Fibroblast of the conjunctiva (primary cell): ENCODE measurements at regions not wholly inside any gene's neighbourhood (a gene's known extent, or its start where the extent isn't known, plus 50 kb on each side); places are given as distances from the start of the nearest gene placed in this dataset.

Experiments
- DNase-seq: peaks from one replicate; pipeline ENCODE4 v3.0.0-alpha.2; 2010; ENCODE audit warnings: low read depth

DNA sequence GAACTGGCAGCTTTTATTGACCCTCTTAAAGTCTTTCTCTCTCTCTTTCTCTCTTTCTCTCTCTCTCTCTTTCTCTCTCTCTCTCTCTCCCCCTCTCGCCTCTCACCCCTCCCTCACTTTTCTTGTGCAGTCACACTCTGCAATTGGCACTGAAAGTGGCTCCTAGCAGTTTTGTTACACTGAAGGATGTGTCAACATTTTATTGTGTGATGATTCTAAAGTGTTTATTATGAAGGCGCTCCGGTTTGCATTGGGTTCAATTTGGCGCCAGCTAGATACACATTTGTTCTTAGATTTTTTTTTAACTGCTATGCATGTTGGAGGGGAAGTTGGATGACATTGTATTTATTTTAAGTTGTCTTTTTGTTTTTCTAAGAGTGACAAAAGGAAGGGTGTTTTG, 64.0 kb upstream of the CHRM3 start:
- no peak for DNase-seq

DNA sequence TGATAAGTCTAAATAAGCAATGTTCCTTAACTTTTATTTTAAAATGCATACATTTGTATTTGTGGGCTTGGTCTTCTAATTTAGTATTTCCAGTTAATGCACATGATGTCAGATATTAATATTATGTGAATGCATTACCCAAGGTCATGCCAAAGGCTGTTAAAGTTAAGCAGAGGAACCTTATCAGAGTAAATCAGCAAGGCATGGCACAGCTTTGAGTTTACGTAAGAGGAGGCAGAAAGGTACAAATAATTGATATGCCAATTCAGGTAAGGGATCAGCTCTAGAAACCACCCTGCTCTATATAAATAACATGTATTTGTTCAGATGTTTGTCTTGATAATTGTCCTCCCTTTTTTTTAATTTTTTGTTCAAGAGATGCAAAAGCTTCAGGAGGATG, 64.5 kb upstream of the CHRM3 start:
- DNase-seq = no peak

DNA sequence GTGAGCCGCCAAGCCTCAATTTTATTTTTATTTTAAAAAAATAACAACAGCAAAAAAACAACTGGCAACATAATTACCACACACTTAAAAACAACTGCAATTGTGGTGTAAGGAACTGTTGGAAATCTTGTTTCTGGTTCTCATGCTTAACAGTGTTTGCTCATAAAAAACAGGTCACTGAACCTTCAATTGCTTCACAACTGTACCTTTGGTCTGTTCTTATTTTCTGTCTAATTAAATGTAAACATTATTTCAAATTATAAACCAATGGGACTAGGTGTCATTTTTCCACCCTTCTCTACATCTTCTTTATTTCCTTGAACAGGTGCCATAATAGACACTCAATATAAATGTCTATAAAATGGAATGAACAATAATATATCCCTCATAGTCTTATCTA, 68.4 kb upstream of the CHRM3 start:
- no peak for DNase-seq

- DNase-seq = no peak
Observed at GRCh38 chr1:239315631-239316217, 70.6 kb upstream of the CHRM3 start.

GRCh38 chr1:239311331-239311730, 75.0 kb upstream of the CHRM3 start:
- DNase-seq = no peak

GRCh38 chr1:239308701-239309333, 77.6 kb upstream of the CHRM3 start:
- no peak for DNase-seq

DNA sequence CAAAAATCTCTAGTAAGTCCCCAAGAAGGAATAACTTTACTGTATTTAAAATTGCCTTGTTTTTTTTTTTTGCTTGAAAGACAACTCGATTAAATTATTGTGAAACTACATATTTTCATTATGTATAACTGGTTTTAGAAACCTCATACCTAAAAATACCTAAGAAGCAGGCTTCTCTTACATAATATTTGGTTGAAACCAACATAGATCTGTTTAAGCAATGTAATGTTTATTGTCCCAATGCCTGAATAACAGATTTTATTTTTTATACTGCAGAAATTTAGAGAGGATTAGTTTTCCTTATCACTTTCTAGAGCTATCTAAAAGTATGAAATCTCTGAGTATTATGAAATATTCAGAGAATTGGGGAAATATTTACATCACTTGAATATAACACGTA, 78.5 kb upstream of the CHRM3 start:
- DNase-seq = no peak

DNA sequence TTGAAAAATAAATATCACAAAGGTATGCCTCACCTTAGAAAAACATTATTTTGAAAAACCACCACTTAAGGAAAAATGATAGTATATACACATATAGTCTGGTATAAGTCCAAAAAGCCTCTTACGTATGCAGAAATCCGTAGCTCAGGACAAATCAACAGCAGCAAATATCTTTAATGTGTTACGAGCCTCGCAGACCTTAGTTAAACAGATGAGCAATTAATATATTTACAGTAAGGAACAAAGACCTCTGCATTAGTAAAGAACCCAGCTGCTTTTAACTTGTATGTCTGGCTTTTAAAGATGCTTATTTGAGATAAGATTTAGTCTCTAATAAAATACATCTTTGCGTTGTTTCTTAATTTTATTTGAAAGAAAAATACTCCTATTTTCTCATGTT, 79.9 kb upstream of the CHRM3 start:
- DNase-seq = no peak

- no peak for DNase-seq
Observed at GRCh38 chr1:239303289-239303688, 83.1 kb upstream of the CHRM3 start.

- DNase-seq = no peak
Observed at GRCh38 chr1:239302696-239303095, 83.7 kb upstream of the CHRM3 start.

GRCh38 chr1:239301251-239301650, 85.1 kb upstream of the CHRM3 start:
- no peak for DNase-seq

- DNase-seq = no peak
Observed at GRCh38 chr1:239297910-239298309, 88.5 kb upstream of the CHRM3 start.

DNA sequence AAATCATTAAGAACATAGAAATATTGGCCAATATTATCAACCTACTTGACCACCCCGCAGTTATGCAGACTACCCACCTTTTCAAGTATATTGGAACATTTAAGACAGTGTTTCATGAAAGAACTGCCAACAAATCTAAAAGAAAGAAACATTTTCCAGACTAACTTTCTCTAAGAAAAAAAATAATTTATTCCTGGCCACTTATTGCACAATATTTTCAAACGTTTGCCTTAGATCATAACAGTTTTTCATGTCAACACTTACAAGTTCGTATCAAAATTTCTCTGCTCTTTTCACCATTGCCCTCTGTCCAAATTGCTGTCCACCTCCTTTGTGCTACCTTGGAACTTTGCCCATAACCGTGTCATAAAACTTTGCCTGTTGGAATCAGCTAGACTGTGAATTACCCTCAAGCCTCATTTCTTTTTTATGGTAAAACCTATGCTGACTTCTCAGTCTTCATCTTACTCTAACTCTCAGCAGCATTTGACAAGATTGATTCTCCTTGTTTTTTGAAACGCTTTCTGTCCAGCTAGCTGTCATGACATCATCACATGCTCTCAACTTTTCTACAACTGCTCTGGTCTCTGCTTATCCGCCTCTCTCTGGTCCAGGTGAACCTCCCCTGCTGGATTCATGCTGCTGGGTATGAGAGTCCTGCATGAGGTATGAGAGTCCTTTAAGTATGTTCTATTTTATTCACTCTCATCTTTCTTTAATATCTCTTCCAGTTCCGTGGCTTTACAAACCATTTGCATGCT, 92.8 kb upstream of the CHRM3 start:
- DNase-seq = no peak

DNA sequence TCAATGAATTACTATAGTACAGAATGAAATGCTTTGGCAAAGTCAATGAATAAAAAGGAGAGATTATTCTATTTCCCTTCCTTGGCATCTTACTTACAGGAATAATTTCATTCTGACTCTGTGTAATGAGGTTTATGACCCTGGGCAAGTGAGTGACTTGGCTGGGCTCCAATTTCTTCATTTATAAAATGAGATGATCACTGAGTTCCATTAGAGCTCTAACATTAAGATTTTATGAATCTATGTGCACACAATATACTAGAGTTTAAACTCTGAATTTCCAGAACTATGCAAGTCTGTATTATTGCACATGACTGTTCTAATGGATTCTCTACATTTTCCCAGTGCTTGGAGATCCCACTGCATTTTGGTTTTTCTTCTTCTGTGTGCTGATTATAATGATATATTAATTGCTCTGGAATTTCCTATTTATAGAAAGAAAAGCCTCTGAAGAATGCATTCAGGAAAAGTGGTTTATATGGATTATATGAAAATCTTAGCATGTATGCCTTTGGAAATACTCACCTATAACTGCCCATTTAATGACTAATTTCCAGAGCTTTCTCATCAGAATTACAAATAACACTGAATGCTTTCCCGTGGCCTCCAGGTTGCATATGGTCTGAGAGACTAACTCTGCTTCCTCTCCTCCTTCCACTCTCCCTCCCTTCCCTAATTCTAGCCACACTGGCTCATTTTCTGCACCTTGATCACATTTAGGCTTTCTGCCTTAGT, 97.4 kb upstream of the CHRM3 start:
- no peak for DNase-seq

- DNase-seq = no peak
Observed at GRCh38 chr1:239287296-239287695, 99.1 kb upstream of the CHRM3 start.

- DNase-seq = no peak
Observed at GRCh38 chr1:239283216-239283615, 103.2 kb upstream of the CHRM3 start.

- DNase-seq = no peak
Observed at GRCh38 chr1:239282411-239282810, 104.0 kb upstream of the CHRM3 start.

- no peak for DNase-seq
Observed at GRCh38 chr1:239276051-239276450, 110.3 kb upstream of the CHRM3 start.

DNA sequence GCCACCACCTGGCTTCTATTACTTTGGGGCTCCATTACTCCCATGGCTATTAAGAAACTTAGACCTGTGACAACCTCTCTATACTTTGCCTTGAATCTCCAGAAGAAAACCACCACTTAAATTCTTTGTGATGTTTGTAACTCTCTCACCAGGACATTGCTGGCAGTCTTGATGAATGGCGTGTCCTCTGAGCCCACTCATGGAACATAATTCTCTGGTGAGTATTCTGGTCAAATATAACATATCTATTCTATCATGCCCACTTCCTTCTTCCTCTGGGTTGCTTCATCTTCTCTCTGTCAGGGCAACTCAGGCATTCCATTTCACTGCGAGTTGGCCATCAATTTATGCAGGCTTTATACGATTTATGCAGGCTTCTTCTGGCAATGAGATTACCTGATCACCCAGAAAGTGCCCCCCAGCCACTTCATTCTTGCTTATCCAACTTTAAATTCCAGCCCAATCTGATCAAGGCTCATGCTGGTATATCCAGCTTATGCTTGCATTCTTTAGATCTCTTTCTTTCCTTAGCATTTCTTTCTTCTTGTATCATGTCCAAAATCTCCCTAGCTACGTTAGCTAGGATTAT, 112.0 kb upstream of the CHRM3 start:
- no peak for DNase-seq

- no peak for DNase-seq
Observed at GRCh38 chr1:239270509-239270908, 115.9 kb upstream of the CHRM3 start.

DNA sequence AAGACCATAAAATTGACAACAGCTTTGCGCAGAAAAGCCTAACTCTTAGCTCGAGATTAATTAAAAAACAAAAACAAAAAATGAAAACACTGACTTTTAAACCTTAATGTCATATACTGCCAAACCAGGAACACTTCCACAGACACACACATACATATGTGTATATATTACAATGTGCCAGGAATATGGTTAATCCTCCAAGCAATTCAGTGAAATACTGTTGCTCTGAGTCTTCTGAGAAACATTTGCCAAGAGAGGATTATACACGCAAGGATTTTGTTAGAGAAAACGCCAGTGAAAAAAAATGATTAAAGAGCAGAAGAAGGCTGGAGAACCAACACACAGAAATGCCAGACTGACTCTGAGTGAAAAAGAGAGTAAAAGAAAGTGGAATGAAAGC, 116.7 kb upstream of the CHRM3 start:
- DNase-seq = no peak

DNA sequence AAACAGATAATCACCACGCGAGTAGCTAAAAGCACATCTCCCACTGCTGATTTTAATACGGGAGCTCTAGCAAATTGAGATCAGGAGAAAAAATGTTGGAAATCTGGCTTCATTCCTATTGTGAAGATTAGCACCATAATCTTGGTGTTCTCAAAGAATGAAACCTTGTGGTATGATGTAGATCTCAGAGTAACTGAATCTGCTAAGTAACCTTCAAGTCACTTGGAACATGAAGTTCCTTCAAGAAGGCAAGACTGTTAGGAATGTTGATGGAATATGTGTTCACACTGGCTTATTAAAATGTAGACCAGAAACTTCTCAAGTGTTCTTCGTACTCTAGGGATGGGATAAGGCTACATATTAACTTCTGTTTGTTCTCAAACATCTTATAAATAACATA, 117.4 kb upstream of the CHRM3 start:
- DNase-seq = no peak

DNA sequence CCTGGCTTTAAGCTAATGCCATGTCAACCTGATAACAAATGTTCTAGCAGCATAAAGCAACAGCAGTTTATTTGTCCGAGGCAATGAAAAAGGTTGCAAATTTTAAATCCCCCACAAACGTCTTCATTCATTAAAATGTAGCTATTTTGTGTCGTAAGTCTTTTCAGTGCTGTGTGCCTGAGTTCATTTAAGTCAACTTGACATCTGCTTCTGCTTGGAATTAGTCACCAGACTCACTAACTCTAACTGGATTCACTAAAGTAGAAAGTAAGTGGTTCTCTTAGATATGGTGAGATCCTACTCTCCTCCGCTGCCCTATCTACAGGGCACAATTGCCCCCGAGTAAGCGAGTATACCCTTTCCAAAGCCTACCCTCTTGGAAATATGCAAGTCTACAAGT, 118.4 kb upstream of the CHRM3 start:
- no peak for DNase-seq
